GM12878 (cell line): ENCODE measurements at regions not wholly inside any gene's neighbourhood (a gene's known extent, or its start where the extent isn't known, plus 50 kb on each side); places are given as distances from the start of the nearest gene placed in this dataset.

Experiments
- ATAC-seq: fragments of 200-7000 bp; cut with Tn5 transposase; 3 replicates; pipeline ENCODE4 v1.9.1; 2020; ENCODE audit warnings: mild to moderate bottlenecking, moderate library complexity
- BruUV-seq: library from RNA; stranded (reverse); fragments of 400-500 nt; replicated peaks from 2 replicates; lab custom pipeline; 2021; lab: Mats Ljungman, UMichigan
- CTCF ChIA-PET: fragments of 300-600 bp; sonication (Branson Sonifier 250); formaldehyde crosslinking; extraction: SDS; loops from one replicate; lab custom pipeline; 2021; ENCODE audit warnings: inconsistent platforms; lab: Yijun Ruan, JAX
- POLR2A ChIA-PET: fragments of 350-600 bp; formaldehyde crosslinking; extraction: SDS; loops from one replicate; lab custom pipeline; 2021; ENCODE audit warnings: inconsistent platforms; lab: Charles Lee
- RAD21 ChIA-PET: fragments of 300-600 bp; sonication (Branson Sonifier 250); formaldehyde crosslinking; loops from one replicate; lab custom pipeline; 2023; ENCODE audit warnings: antibody characterized with exemption; ENCODE audit not compliant: unreplicated experiment; lab: Charles Lee
- SMC1A ChIA-PET: fragments of 300-600 bp; sonication (Branson Sonifier 250); formaldehyde crosslinking; loops from one replicate; lab custom pipeline; 2023; ENCODE audit not compliant: unreplicated experiment, uncharacterized antibody; lab: Charles Lee
- DNase-seq: peaks from one replicate; pipeline ENCODE4 v3.0.0-alpha.2; 2011; ENCODE audit warnings: low read depth, low spot score
- FAIRE-seq: peaks from 3 replicates; lab custom pipeline; 2011; peaks lifted over from hg19 to GRCh38; lab: Jason Lieb, UNC
- H2AFZ ChIP-seq: 2 replicates; pipeline ENCODE4 v1.6.0; 2011; ENCODE audit warnings: low read depth, low read length, control low read depth; ENCODE audit not compliant: control insufficient read depth
- H3K27ac ChIP-seq: 2 replicates; pipeline ENCODE4 v1.5.1; 2011; ENCODE audit warnings: control low read depth; ENCODE audit not compliant: control insufficient read depth, insufficient read depth
- H3K27me3 ChIP-seq, 2 experiments: replicated peaks in 1 of 2; 2 replicates each; pipeline versions ENCODE4 v1.6.0 to v1.6.1; 2011; ENCODE audit warnings: low read length in 1 of 2; ENCODE audit not compliant: control insufficient read depth in 2 of 2, insufficient read depth in 2 of 2
- H3K36me3 ChIP-seq, 2 experiments: 2 replicates each; pipeline ENCODE4 v1.5.1; 2011; ENCODE audit warnings: low read length in 1 of 2; ENCODE audit not compliant: control insufficient read depth in 2 of 2, insufficient read depth in 2 of 2
- H3K4me1 ChIP-seq: 2 replicates; pipeline ENCODE4 v1.6.1; 2011; ENCODE audit warnings: mild to moderate bottlenecking, low read length, moderate library complexity, mixed read lengths; ENCODE audit not compliant: control insufficient read depth, insufficient read depth
- H3K4me2 ChIP-seq: 2 replicates; pipeline ENCODE4 v1.6.0; 2011; ENCODE audit warnings: control low read depth; ENCODE audit not compliant: control insufficient read depth, insufficient read depth
- H3K4me3 ChIP-seq: fragments of 200-600 bp; sonication (generic); 2 replicates; pipeline ENCODE4 v1.5.1; 2016
- H3K79me2 ChIP-seq: 2 replicates; pipeline ENCODE4 v1.6.0; 2011; ENCODE audit warnings: low read length; ENCODE audit not compliant: control insufficient read depth, insufficient read depth
- H3K9ac ChIP-seq: 2 replicates; pipeline ENCODE4 v1.8.0; 2011; ENCODE audit warnings: low read length, control low read depth, mixed read lengths; ENCODE audit not compliant: control insufficient read depth, insufficient read depth
- H3K9me3 ChIP-seq: replicated peaks from 3 replicates; pipeline ENCODE4 v1.5.1; 2011; ENCODE audit warnings: mild to moderate bottlenecking, low read length; ENCODE audit not compliant: control insufficient read depth, insufficient read depth
- H4K20me1 ChIP-seq: 2 replicates; pipeline ENCODE4 v1.6.0; 2011; ENCODE audit not compliant: control insufficient read depth, insufficient read depth
- BCL11A ChIP-seq: IDR thresholded peaks from 2 replicates; pipeline ENCODE4 v1.6.1; 2011; ENCODE audit warnings: low read depth, low read length
- CTCF ChIP-seq, 3 experiments: IDR thresholded peaks in 2 of 3; conservative IDR thresholded peaks in 1 of 3; 2 replicates each; pipeline ENCODE4 v1.5.1; 2011; ENCODE audit warnings: low read depth in 3 of 3, low read length in 3 of 3, mild to moderate bottlenecking in 3 of 3, control low read depth in 2 of 3, moderate library complexity in 2 of 3, inconsistent platforms in 1 of 3, mixed read lengths in 1 of 3; ENCODE audit not compliant: control insufficient read depth in 2 of 3, insufficient read depth in 1 of 3; ENCODE audit errors: extremely low read depth in 1 of 3
- DPF2 ChIP-seq: fragments of 450-650 bp; IDR thresholded peaks from 2 replicates; pipeline ENCODE4 v1.6.1; 2017; ENCODE audit warnings: mild to moderate bottlenecking
- E4F1 ChIP-seq: fragments of 450-650 bp; IDR thresholded peaks from 2 replicates; pipeline ENCODE4 v1.6.1; 2018; ENCODE audit warnings: borderline replicate concordance, mild to moderate bottlenecking; ENCODE audit not compliant: partially characterized antibody
- IRF3 ChIP-seq: fragments of 450-650 bp; IDR thresholded peaks from 2 replicates; pipeline ENCODE4 v1.6.1; 2014; ENCODE audit warnings: mild to moderate bottlenecking
- IRF5 ChIP-seq: fragments of 450-650 bp; IDR thresholded peaks from 2 replicates; pipeline ENCODE4 v1.6.1; 2017; ENCODE audit warnings: borderline replicate concordance
- MLLT1 ChIP-seq: fragments of 450-650 bp; IDR thresholded peaks from 2 replicates; pipeline ENCODE4 v1.6.1; 2016; ENCODE audit warnings: mild to moderate bottlenecking
- PAX5 ChIP-seq: IDR thresholded peaks from 2 replicates; pipeline ENCODE4 v1.6.1; 2011; ENCODE audit warnings: low read depth, low read length, borderline replicate concordance
- RAD51 ChIP-seq: fragments of 450-650 bp; IDR thresholded peaks from 2 replicates; pipeline ENCODE4 v1.6.1; 2016; ENCODE audit warnings: moderate library complexity, mild to moderate bottlenecking, inconsistent platforms
- RBBP5 ChIP-seq: fragments of 200-600 bp; sonication (generic); conservative IDR thresholded peaks from 2 replicates; pipeline ENCODE4 v1.6.1; 2016
- TCF7 ChIP-seq: IDR thresholded peaks from 2 replicates; pipeline ENCODE4 v1.6.1; 2014; ENCODE audit warnings: antibody characterized with exemption, borderline replicate concordance
- ZBTB4 ChIP-seq: fragments of 450-650 bp; formaldehyde crosslinking; IDR thresholded peaks from 2 replicates; pipeline ENCODE4 v1.4.0; 2022; ENCODE audit warnings: mild to moderate bottlenecking, moderate library complexity
- WGBS: methylation state at CpG from one replicate; pipeline ENCODE4 v1.1.6; 2016; ENCODE audit warnings: low lambda C conversion rate; ENCODE audit not compliant: insufficient replicate concordance, insufficient coverage; ENCODE audit errors: missing lambda C conversion rate; 5-methylcytosine and 5-hydroxymethylcytosine counted together
- in situ Hi-C: fragments of 300-500 bp; cut with MboI; formaldehyde crosslinking; loops from 9 replicates; pipeline ENCODE4 v1.14.3; 2018; ENCODE audit warnings: mixed read lengths
- intact Hi-C: fragments of 100-400 bp; cut with micrococcal nuclease; formaldehyde crosslinking; loops from one replicate; pipeline ENCODE4 v1.14.2; 2022; ENCODE audit not compliant: unreplicated experiment

- Histone ChIP-seq H3K27ac (no peak overlapping the region), H3K27me3 (no peaks in the 10 kb centered on the region; a peak in 1 of 4 replicates), H3K4me2 (no peak overlapping the region), H3K4me3 (no peak overlapping the region), H4K20me1 (no peaks in the 10 kb centered on the region), H2AFZ (no peak overlapping the region), H3K79me2 (no peaks in the 10 kb centered on the region), H3K9ac (no peak overlapping the region), H3K9me3 (no peaks in the 10 kb centered on the region), H3K4me1 (no peaks in the 10 kb centered on the region), H3K36me3 (no peaks in the 10 kb centered on the region)
- ChIA-PET SMC1A (no interaction called here), RAD21 (no interaction called here), CTCF (no interaction called here), POLR2A (no interaction called here)
- FAIRE-seq = no peak
- WGBS = 4% methylated on average over 5 of the region's 5 CpGs
- intact Hi-C loops = no loop called here
- no peak for ATAC-seq
- DNase-seq = no peak
- no TSS peak for BruUV-seq
- in situ Hi-C loops = no loop called here
- no peak for TF ChIP-seq RBBP5
- no peak for TF ChIP-seq E4F1
- TF ChIP-seq MLLT1 = no peak
- TF ChIP-seq IRF3 = no peak
- no peak for TF ChIP-seq DPF2
- TF ChIP-seq ZBTB4 (CRISPR knock-in tag) = no peak
- no peak for TF ChIP-seq PAX5
- TF ChIP-seq CTCF (IDR thresholded peaks at IDR 0.05 in 2 of 3, conservative IDR thresholded peaks at IDR 0.05 in 1 of 3; ENCODE audit: control insufficient read depth in 2 of 3, extremely low read depth in 1 of 3, insufficient read depth in 1 of 3, low read depth in 3 of 3, low read length in 3 of 3) = no peak
- TF ChIP-seq BCL11A = no peak
- TF ChIP-seq TCF7 = no peak
- TF ChIP-seq IRF5 = no peak
- TF ChIP-seq RAD51 = no peak
Observed at GRCh38 chr9:107975426-107976010, 485.9 kb upstream of the KLF4 start.
